MM.1S (cell line): ENCODE measurements at regions not wholly inside any gene's neighbourhood (a gene's known extent, or its start where the extent isn't known, plus 50 kb on each side); places are given as distances from the start of the nearest gene placed in this dataset.

Source experiments
- DNase-seq: peaks from one replicate; pipeline ENCODE4 v3.0.0-alpha.2; 2015
- H2AFZ ChIP-seq: fragments of 300-600 bp; sonication (generic); 2 replicates; pipeline ENCODE4 v1.6.0; 2016; ENCODE audit warnings: antibody characterized with exemption, low read length
- H3F3A ChIP-seq: fragments of 300-600 bp; sonication (generic); 2 replicates; pipeline ENCODE4 v1.6.1; 2016; ENCODE audit warnings: mild to moderate bottlenecking, antibody characterized with exemption, low read length, moderate library complexity, mixed read lengths; ENCODE audit not compliant: insufficient read depth
- H3K27ac ChIP-seq: fragments of 300-600 bp; sonication (generic); 2 replicates; pipeline ENCODE4 v1.5.1; 2016; ENCODE audit warnings: mild to moderate bottlenecking, low read length
- H3K27me3 ChIP-seq: fragments of 300-600 bp; sonication (generic); replicated peaks from 2 replicates; pipeline ENCODE4 v1.6.0; 2016; ENCODE audit warnings: low read length; ENCODE audit not compliant: insufficient read depth
- H3K36me3 ChIP-seq: fragments of 300-600 bp; sonication (generic); replicated peaks from 2 replicates; pipeline ENCODE4 v1.6.1; 2016; ENCODE audit warnings: mild to moderate bottlenecking, low read length, mixed read lengths; ENCODE audit not compliant: insufficient read depth
- H3K4me1 ChIP-seq: fragments of 300-600 bp; sonication (generic); 2 replicates; pipeline ENCODE4 v1.6.1; 2016; ENCODE audit warnings: low read length, mixed read lengths
- H3K4me2 ChIP-seq: fragments of 300-600 bp; sonication (generic); 2 replicates; pipeline ENCODE4 v1.6.0; 2016; ENCODE audit warnings: low read depth, low read length
- H3K4me3 ChIP-seq: fragments of 300-600 bp; sonication (generic); 2 replicates; pipeline ENCODE4 v1.5.1; 2016; ENCODE audit warnings: low read length, mixed read lengths
- H3K79me2 ChIP-seq: fragments of 300-600 bp; sonication (generic); 2 replicates; pipeline ENCODE4 v1.6.1; 2016; ENCODE audit warnings: mixed run types, low read length, mixed read lengths
- H3K9ac ChIP-seq: fragments of 300-600 bp; sonication (generic); 2 replicates; pipeline ENCODE4 v1.6.1; 2016; ENCODE audit warnings: low read length, mixed read lengths
- H3K9me2 ChIP-seq: fragments of 300-600 bp; sonication (generic); replicated peaks from 2 replicates; pipeline ENCODE4 v1.6.1; 2016; ENCODE audit warnings: mild to moderate bottlenecking, low read length, mixed read lengths; ENCODE audit not compliant: insufficient read depth
- H3K9me3 ChIP-seq: fragments of 300-600 bp; sonication (generic); replicated peaks from 2 replicates; pipeline ENCODE4 v1.6.1; 2016; ENCODE audit warnings: mild to moderate bottlenecking, low read length, mixed read lengths; ENCODE audit not compliant: insufficient read depth
- H4K20me1 ChIP-seq: fragments of 300-600 bp; sonication (generic); 2 replicates; pipeline ENCODE4 v1.6.1; 2016; ENCODE audit warnings: mild to moderate bottlenecking, low read length, moderate library complexity, mixed read lengths; ENCODE audit not compliant: insufficient read depth
- EZH2 ChIP-seq: fragments of 300-600 bp; sonication (generic); optimal IDR thresholded peaks from 2 replicates; pipeline ENCODE3; 2017; ENCODE audit warnings: low read depth, mild to moderate bottlenecking, antibody characterized with exemption, low read length, mixed read lengths
- EZH2phosphoT487 ChIP-seq: fragments of 300-600 bp; sonication (generic); IDR thresholded peaks from 2 replicates; pipeline ENCODE4 v1.6.1; 2018; ENCODE audit warnings: antibody characterized with exemption, low read length
- TF ChIP-seq, protein P1 (sequence below): fragments of 300-600 bp; sonication (generic); IDR thresholded peaks from 2 replicates; pipeline ENCODE4 v1.5.1; 2016; ENCODE audit warnings: antibody characterized with exemption, low read length, mixed read lengths

DNA sequence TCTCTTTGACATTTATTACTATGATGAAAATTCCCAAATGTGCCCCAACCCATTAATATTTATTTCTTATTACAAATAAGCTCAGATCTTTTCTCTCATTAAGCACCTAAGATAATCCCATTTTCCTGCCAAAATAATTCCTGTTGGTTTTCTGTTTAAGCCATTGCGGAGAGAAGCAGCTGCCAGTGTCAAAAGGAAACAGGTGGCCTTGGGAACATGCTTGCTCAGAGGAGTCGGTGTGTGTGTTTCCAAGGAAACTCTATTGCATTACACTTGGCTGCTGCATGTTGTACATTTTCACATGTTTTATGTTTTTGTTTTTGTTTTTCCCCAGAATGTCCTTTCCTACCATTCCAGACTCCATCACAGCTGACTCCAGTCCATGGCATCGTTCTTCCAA lies 56.4 kb downstream of the CD24 start:
- Histone ChIP-seq H4K20me1 (no peaks in the 10 kb centered on the region), H3K9me2 (no peaks in the 10 kb centered on the region), H3K36me3 (no peaks in the 10 kb centered on the region), H3K27ac (no peak overlapping the region), H3K27me3 (no peaks in the 10 kb centered on the region), H3K9ac (no peak overlapping the region), H3K4me3 (no peak overlapping the region), H3F3A (no peaks in the 10 kb centered on the region), H3K79me2 (no peaks in the 10 kb centered on the region), H3K9me3 (no peaks in the 10 kb centered on the region), H3K4me2 (no peak overlapping the region), H3K4me1 (no peaks in the 10 kb centered on the region), H2AFZ (no peak overlapping the region)
- DNase-seq = no peak
- TF ChIP-seq EZH2phosphoT487 = no peak
- no peak for TF ChIP-seq EZH2
- TF ChIP-seq, protein P1, sequence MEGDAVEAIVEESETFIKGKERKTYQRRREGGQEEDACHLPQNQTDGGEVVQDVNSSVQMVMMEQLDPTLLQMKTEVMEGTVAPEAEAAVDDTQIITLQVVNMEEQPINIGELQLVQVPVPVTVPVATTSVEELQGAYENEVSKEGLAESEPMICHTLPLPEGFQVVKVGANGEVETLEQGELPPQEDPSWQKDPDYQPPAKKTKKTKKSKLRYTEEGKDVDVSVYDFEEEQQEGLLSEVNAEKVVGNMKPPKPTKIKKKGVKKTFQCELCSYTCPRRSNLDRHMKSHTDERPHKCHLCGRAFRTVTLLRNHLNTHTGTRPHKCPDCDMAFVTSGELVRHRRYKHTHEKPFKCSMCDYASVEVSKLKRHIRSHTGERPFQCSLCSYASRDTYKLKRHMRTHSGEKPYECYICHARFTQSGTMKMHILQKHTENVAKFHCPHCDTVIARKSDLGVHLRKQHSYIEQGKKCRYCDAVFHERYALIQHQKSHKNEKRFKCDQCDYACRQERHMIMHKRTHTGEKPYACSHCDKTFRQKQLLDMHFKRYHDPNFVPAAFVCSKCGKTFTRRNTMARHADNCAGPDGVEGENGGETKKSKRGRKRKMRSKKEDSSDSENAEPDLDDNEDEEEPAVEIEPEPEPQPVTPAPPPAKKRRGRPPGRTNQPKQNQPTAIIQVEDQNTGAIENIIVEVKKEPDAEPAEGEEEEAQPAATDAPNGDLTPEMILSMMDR = no peak

GRCh38 chr6:106916891-106917290 lies 57.6 kb downstream of the CD24 start:
- Histone ChIP-seq H3K9me3 (no peaks in the 10 kb centered on the region), H4K20me1 (no peaks in the 10 kb centered on the region), H3K79me2 (no peaks in the 10 kb centered on the region), H3K27ac (no peak overlapping the region), H3K4me1 (no peaks in the 10 kb centered on the region), H2AFZ (no peak overlapping the region), H3K9me2 (no peaks in the 10 kb centered on the region), H3K4me2 (no peak overlapping the region), H3K27me3 (no peaks in the 10 kb centered on the region), H3K36me3 (no peaks in the 10 kb centered on the region), H3F3A (no peaks in the 10 kb centered on the region), H3K4me3 (no peak overlapping the region), H3K9ac (no peak overlapping the region)
- DNase-seq = no peak
- TF ChIP-seq, protein P1 = no peak
- TF ChIP-seq EZH2phosphoT487 (no peak), EZH2 (no peak)

- H3K9me3 ChIP-seq = no peaks in the 10 kb centered on the region
- H4K20me1 ChIP-seq = no peaks in the 10 kb centered on the region
- no peak overlapping the region for H3K27ac ChIP-seq
- H3K36me3 ChIP-seq = no peaks in the 10 kb centered on the region
- H3K27me3 ChIP-seq = no peaks in the 10 kb centered on the region
- H3K4me2 ChIP-seq = no peak overlapping the region
- no peak overlapping the region for H2AFZ ChIP-seq
- H3K9me2 ChIP-seq = no peaks in the 10 kb centered on the region
- DNase-seq = no peak
- no peak overlapping the region for H3K9ac ChIP-seq
- H3F3A ChIP-seq = no peaks in the 10 kb centered on the region
- TF ChIP-seq, protein P1 = no peak
- TF ChIP-seq EZH2phosphoT487 (no peak), EZH2 (no peak)
- no peaks in the 10 kb centered on the region for H3K4me1 ChIP-seq
- H3K4me3 ChIP-seq = no peak overlapping the region
- H3K79me2 ChIP-seq = no peaks in the 10 kb centered on the region
Observed at GRCh38 chr6:106913676-106914280, 60.8 kb downstream of the CD24 start.
